HG03457 (cell line): ENCODE measurements at regions not wholly inside any gene's neighbourhood (a gene's known extent, or its start where the extent isn't known, plus 50 kb on each side); places are given as distances from the start of the nearest gene placed in this dataset.

ENCODE experiments used
- ATAC-seq: cut with Tn5 transposase; IDR thresholded peaks from one replicate; pipeline ENCODE4 v1.9.1; 2021; ENCODE audit warnings: moderate number of reproducible peaks; ENCODE audit not compliant: unreplicated experiment

GRCh38 chr21:36627242-36627641 lies 71.7 kb upstream of the SIM2 start:
- no peak for ATAC-seq

DNA sequence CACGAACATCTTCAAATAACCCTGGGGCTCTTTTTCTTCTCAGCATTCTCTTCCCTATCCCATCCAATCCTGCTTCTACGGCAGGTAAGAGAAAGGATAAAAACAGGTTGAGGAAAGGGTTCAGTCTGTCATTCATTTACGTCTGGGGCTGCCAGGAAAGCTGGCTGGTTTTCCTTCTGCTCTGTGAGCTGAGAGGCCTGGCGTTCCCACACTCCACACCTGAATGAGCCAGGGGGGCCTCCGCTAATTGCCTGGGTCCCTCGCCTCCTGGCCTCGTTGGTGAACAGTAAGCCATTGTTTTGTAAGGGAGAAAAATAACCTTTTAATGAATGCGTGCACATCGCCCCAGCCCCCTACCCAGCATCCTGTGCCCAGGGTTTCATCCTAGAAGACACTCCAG lies 70.8 kb upstream of the SIM2 start:
- no peak for ATAC-seq

DNA sequence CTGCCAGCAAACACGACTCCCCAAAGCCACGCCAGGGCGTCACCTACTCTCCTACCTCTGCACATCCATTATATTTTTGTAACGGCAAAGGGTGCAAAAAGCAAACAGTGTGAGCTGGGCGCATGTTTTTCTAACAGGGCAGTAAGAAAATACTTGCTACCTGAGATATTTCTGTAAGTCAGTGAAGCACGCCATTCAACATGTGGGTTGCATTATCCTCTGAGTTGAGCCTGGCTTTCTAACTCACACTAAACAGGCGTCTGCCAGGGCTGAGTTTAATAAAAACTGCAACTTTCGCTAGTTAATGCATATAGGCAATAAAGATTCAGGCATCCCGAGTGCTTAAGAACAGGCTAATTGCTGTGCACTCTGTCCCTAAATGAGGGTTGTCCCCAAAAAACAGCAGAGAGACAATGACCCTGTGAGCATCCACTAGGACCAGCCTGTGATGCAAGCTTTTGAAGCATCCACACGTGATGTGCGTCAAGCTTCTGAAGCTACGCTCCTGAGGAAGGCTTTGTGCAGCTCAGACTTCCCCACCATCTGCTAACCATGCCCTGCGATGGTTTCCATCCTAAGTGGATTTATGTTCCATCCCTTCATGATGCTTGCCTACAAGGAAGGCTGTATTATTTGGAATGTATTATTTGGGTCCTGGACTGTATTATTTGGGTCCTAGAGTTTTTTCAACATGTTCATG lies 70.0 kb upstream of the SIM2 start:
- ATAC-seq, result no peak

- ATAC-seq, result no peak
These were observed 68.3 kb upstream of the SIM2 start for GRCh38 chr21:36630485-36631206.

DNA sequence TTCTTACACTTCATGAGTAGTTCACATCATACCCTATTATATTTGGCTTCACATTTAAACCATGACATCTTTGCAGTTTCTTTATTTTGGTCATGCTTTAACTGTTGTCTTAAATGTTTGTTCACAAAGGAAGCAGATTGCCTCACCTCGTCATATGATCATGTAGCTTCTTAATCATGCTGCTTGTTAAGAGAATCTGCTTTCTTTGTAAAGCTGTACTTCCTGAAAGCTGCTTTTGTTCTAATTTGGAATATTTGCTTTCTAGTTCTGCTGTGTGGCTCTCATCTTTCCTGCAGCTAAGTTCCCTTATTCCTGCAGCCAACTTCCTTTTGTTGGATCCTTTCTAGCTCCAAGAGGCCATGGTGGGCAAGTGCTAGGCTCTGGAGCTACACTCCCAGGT lies 62.9 kb upstream of the SIM2 start:
- ATAC-seq, result no peak

- no peak for ATAC-seq
These were observed 62.5 kb upstream of the SIM2 start for GRCh38 chr21:36636439-36636838.

GRCh38 chr21:36639769-36640168 lies 59.1 kb upstream of the SIM2 start:
- ATAC-seq, result no peak

DNA sequence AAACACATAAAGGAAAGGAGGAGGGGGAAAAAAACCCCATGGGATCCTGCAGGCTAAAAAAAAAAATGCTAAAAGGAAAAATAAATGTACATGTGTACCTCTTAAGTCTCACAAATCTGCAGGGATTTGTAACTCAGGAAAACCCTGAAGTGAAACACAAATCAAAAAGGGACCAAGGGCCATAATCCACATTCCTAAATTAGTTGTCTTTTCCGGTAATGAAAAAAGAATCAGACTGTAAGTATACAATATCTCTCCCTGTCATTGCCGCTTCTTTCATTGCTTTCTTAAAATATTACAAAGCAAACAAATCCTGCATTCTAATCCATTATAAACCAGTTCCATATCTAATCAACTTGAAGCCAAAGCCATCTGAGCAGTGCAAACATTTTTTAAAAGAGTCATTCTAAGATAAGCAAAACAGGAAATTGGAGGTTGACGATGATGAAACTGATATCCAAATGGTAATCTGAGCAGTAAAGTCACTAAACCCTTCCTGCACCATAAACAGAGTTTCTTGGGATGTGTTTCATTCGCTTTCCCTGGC lies 58.7 kb upstream of the SIM2 start:
- ATAC-seq, result no peak

GRCh38 chr21:36640721-36641244 lies 58.1 kb upstream of the SIM2 start:
- no peak for ATAC-seq

GRCh38 chr21:36641346-36641745 lies 57.6 kb upstream of the SIM2 start:
- no peak for ATAC-seq

GRCh38 chr21:36641886-36642285 lies 57.0 kb upstream of the SIM2 start:
- ATAC-seq, result no peak

DNA sequence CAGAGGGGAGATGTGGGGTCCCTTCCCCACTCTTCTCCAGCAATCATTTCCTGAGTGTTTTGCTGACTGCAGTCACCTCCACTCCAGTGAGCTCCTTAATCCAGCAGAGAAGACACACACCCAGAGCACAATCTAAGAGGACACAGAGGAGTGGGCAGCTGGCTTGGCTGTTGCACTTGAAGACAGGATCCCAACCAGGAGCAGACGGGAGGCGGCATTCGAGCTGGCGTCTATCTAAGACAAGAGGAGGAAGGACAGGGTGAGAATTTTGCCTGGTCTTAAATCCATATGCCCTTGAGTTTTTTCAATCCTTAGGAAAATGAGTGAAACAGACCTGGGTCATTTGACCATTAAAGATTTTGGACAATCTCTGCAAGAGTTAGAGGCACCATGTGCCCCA lies 56.1 kb upstream of the SIM2 start:
- no peak for ATAC-seq

- no peak for ATAC-seq
These were observed 55.3 kb upstream of the SIM2 start for GRCh38 chr21:36643374-36644250.

- no peak for ATAC-seq
These were observed 52.9 kb upstream of the SIM2 start for GRCh38 chr21:36646011-36646410.

GRCh38 chr21:36646645-36647044 lies 52.3 kb upstream of the SIM2 start:
- no peak for ATAC-seq

DNA sequence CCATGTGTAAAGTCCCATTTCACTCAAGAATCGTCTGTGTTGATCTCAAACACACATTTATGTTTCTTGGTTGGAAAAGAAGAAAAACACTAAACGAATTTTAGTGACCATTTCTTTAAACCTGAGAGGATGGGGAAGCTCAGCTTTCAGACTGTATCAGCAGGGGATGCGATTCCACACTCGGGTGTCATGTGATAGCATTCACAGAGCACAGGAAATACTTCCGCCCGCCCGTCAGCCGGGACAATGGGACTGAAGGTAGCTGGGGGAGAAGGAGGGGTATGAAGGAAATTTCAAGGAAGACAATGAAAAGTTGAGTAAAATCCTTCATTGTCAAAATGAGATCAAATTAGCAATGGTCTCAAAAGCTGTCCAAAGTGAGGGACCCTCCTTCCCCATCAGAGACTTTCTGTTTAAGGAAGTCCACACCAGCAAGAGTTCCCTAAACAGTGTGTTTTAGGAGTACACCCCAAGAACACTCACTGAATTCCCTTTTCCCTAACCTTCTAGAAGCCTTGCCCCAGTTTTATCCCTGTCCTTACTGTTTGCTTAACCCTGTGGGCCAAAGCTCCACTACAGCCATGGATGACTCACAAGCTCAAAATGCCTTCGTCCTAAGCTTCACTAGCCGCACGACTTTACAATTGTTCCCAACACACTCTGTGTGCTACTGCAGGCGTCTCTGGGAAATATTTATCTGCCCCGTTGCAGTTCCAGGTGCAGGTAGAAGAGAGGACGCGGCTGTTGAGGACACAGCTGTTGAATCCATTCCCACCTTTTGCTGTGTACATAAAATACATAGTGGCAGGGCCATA lies 51.4 kb upstream of the SIM2 start:
- ATAC-seq, result no peak
